ENCODE measurements at regions not wholly inside any gene's neighbourhood (a gene's known extent, or its start where the extent isn't known, plus 50 kb on each side); places are given as distances from the start of the nearest gene placed in this dataset.
"Not testable (repeated sequence)": the region's sequence is repeated elsewhere in the genome, so short reads cannot be mapped to it uniquely, and the experiment has no call there.

GRCh38 chr5:116861097-116861496, 286.5 kb upstream of the SEMA6A start:
- no peak for TF ChIP-seq CTCF (IDR thresholded peaks at IDR 0.05; ENCODE audit: insufficient read depth, low read length)
- DNase-seq (ENCODE audit: low read depth), result no peak
- H3K4me3 ChIP-seq (ENCODE audit: low read depth, low read length), result no peak overlapping the region

GRCh38 chr5:116859666-116860320, 285.2 kb upstream of the SEMA6A start:
- no peak overlapping the region for H3K4me3 ChIP-seq (ENCODE audit: low read depth, low read length)
- DNase-seq (ENCODE audit: low read depth), result no peak
- TF ChIP-seq CTCF (IDR thresholded peaks at IDR 0.05; ENCODE audit: insufficient read depth, low read length), result no peak

- no peak for TF ChIP-seq CTCF (IDR thresholded peaks at IDR 0.05; ENCODE audit: insufficient read depth, low read length)
- no peak for DNase-seq (ENCODE audit: low read depth)
- H3K4me3 ChIP-seq (ENCODE audit: low read depth, low read length), result no peak overlapping the region
Measured at GRCh38 chr5:116858705-116859333, 284.2 kb upstream of the SEMA6A start.

- DNase-seq (ENCODE audit: low read depth); H3K4me3 ChIP-seq (ENCODE audit: low read depth, low read length): not testable (repeated sequence)
Measured at GRCh38 chr5:116858020-116858419, 283.4 kb upstream of the SEMA6A start.

- TF ChIP-seq CTCF (IDR thresholded peaks at IDR 0.05; ENCODE audit: insufficient read depth, low read length), result no peak
- H3K4me3 ChIP-seq (ENCODE audit: low read depth, low read length), result no peak overlapping the region
- DNase-seq (ENCODE audit: low read depth), result no peak
Measured at GRCh38 chr5:116856271-116856670, 281.6 kb upstream of the SEMA6A start.

- no peak overlapping the region for H3K4me3 ChIP-seq (ENCODE audit: low read depth, low read length)
- TF ChIP-seq CTCF (IDR thresholded peaks at IDR 0.05; ENCODE audit: insufficient read depth, low read length), result no peak
- no peak for DNase-seq (ENCODE audit: low read depth)
Measured at GRCh38 chr5:116853992-116854391, 279.4 kb upstream of the SEMA6A start.

GRCh38 chr5:116848954-116849581, 274.4 kb upstream of the SEMA6A start:
- DNase-seq (ENCODE audit: low read depth), result no peak
- H3K4me3 ChIP-seq (ENCODE audit: low read depth, low read length), result no peak overlapping the region
- TF ChIP-seq CTCF (IDR thresholded peaks at IDR 0.05; ENCODE audit: insufficient read depth, low read length), result no peak

All from fibroblast of the aortic adventitia (primary cell).